Activated CD4-positive, alpha-beta memory T cell treated with anti-CD3 and anti-CD28 coated beads, Interleukin-2, amount 10 ng/mL, durations not matched to agents 7 days and 5 days (primary cell): ENCODE measurements at regions not wholly inside any gene's neighbourhood (a gene's known extent, or its start where the extent isn't known, plus 50 kb on each side); places are given as distances from the start of the nearest gene placed in this dataset.

Experiments
- CTCF ChIA-PET: fragments of 350-600 bp; sonication (Branson Sonifier 250); formaldehyde crosslinking; loops from one replicate; lab custom pipeline; 2021; ENCODE audit warnings: antibody characterized with exemption, inconsistent platforms; lab: Charles Lee
- POLR2A ChIA-PET: fragments of 350-600 bp; sonication (Branson Sonifier 250); formaldehyde crosslinking; loops from one replicate; lab custom pipeline; 2021; ENCODE audit warnings: antibody characterized with exemption; lab: Charles Lee
- DNase-seq: peaks from one replicate; pipeline ENCODE4 v3.0.0-alpha.2; 2020
- H3K27ac Mint-ChIP-seq: one replicate; pipeline ENCODE4 v1.8.0; 2021; ENCODE audit warnings: mild to moderate bottlenecking, mixed read lengths
- H3K27me3 Mint-ChIP-seq: one replicate; pipeline ENCODE4 v1.8.0; 2021; ENCODE audit warnings: mixed read lengths
- H3K36me3 Mint-ChIP-seq: one replicate; pipeline ENCODE4 v1.8.0; 2021; ENCODE audit warnings: low read depth, mixed read lengths
- H3K4me1 Mint-ChIP-seq: one replicate; pipeline ENCODE4 v1.8.0; 2021; ENCODE audit warnings: mixed read lengths
- H3K4me3 Mint-ChIP-seq: one replicate; pipeline ENCODE4 v1.8.0; 2021; ENCODE audit warnings: mild to moderate bottlenecking, mixed read lengths
- H3K9me3 Mint-ChIP-seq: one replicate; pipeline ENCODE4 v1.8.0; 2021; ENCODE audit warnings: mixed read lengths

GRCh38 chr2:9123069-9123468, 83.5 kb upstream of the ASAP2 start:
- POLR2A ChIA-PET = no interaction called here
- Mint-ChIP-seq H3K4me3 (no peak overlapping the region), H3K9me3 (no peaks in the 10 kb centered on the region), H3K27ac (no peak overlapping the region), H3K27me3 (no peaks in the 10 kb centered on the region), H3K4me1 (no peaks in the 10 kb centered on the region), H3K36me3 (no peaks in the 10 kb centered on the region)
- no peak for DNase-seq
- CTCF ChIA-PET = no interaction called here

DNA sequence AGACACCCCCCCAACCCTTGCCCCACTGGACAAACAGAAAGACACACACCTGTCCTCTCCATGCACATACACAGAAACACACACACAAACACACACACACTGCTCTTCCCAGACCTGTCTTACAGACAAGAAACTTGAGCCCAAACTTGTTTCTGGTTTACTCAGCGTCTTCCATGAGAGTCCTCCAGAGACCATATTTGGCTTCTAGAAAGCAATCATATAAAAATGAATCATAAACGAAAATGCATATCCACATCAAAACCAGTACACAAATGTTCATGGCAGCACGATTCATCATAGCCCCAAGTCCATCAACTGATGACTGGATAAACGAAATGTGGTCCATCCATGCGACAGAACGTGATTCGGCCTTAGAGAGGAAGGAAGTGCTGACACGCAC, 84.2 kb upstream of the ASAP2 start:
- no peaks in the 10 kb centered on the region for H3K36me3 Mint-ChIP-seq
- H3K4me3 Mint-ChIP-seq = no peak overlapping the region
- DNase-seq = no peak
- H3K4me1 Mint-ChIP-seq = no peaks in the 10 kb centered on the region
- CTCF ChIA-PET = no interaction called here
- no peak overlapping the region for H3K27ac Mint-ChIP-seq
- POLR2A ChIA-PET = no interaction called here
- H3K27me3 Mint-ChIP-seq = no peaks in the 10 kb centered on the region
- H3K9me3 Mint-ChIP-seq = no peaks in the 10 kb centered on the region

DNA sequence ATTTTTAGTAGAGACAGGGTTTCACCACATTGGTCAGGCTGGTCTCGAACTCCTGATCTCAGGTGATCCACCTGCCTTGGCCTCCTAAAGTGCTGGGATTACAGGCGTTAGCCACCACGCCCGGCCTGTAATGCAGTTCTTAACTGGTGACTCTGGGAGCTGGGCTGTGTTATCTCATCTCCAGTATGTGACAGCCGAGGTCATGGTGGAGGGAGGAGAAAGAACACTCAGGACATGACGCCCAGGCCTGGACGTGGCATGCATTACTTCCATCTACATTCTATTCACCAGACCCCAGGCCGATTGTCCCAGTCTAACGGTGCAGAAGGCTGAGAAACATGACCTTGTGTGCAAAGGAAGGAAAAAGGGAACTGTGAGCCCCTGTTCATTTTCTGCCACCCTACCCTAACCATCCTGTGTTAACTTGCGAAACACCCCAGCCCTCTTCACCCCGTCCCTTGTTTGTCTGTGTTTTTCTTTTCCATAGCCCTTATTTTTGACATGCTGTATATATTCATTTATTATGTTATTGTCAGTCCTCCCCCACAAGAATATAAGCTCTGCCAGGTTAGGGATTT, 88.1 kb upstream of the ASAP2 start:
- Mint-ChIP-seq H3K27ac (no peak overlapping the region), H3K4me3 (no peak overlapping the region), H3K36me3 (no peaks in the 10 kb centered on the region), H3K9me3 (no peaks in the 10 kb centered on the region), H3K27me3 (peaks cover 3% of the 10 kb centered on the region), H3K4me1 (no peaks in the 10 kb centered on the region)
- DNase-seq = no peak
- ChIA-PET CTCF (no interaction called here), POLR2A (no interaction called here)

GRCh38 chr2:9115229-9115628, 91.4 kb upstream of the ASAP2 start:
- no peaks in the 10 kb centered on the region for H3K4me1 Mint-ChIP-seq
- no peaks in the 10 kb centered on the region for H3K36me3 Mint-ChIP-seq
- no peak overlapping the region for H3K27ac Mint-ChIP-seq
- POLR2A ChIA-PET = no interaction called here
- no peak overlapping the region for H3K4me3 Mint-ChIP-seq
- CTCF ChIA-PET = no interaction called here
- peaks cover 3% of the 10 kb centered on the region for H3K27me3 Mint-ChIP-seq
- no peaks in the 10 kb centered on the region for H3K9me3 Mint-ChIP-seq
- no peak for DNase-seq

DNA sequence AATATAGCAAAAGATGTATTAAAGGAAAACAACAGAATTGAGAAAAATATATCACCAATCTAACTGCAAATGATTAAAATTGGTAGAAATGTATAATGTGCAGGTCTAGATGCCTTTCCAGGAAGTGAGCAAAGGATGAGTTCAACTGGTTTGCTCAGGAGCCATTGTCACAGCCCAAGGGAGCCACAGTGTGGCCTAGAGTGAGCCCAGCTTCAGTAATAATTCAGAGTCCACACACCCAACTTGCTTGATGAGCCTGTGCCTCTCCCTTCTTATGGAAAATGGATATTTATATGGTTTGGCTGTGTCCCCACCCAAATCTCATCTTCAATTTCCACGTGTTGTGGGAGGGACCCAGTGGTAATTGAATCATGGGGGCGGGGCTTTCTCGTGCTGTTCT, 92.2 kb upstream of the ASAP2 start:
- POLR2A ChIA-PET = no interaction called here
- Mint-ChIP-seq H3K36me3 (no peaks in the 10 kb centered on the region), H3K27me3 (peaks cover 3% of the 10 kb centered on the region), H3K27ac (no peak overlapping the region), H3K4me1 (no peaks in the 10 kb centered on the region), H3K4me3 (no peak overlapping the region), H3K9me3 (no peaks in the 10 kb centered on the region)
- CTCF ChIA-PET = interaction anchor here (1.5 kb wide), 1 partner anchor 241 kb away, joined by 5 read pairs; no protein-coding TSS in a partner anchor
- DNase-seq = no peak

DNA sequence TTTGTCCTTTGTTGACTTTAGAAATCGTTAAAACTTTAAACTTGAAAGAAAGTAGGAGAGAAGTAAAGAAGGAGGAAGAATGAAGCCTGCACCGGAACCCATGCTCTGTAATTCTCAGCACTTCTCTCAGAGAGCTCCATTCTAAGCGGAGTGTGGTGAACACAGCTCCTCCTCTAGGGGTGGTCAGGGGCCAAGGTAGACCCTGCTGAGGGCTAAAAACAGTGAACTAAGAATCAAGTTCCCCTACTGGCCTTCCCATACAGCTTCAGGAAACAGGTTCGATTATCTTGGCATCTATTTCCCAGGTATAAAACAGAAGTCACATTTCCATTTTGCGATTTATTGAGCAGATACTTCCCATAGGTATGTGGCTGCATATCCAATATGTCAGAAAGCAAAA, 92.7 kb upstream of the ASAP2 start:
- H3K4me1 Mint-ChIP-seq = no peaks in the 10 kb centered on the region
- H3K36me3 Mint-ChIP-seq = no peaks in the 10 kb centered on the region
- DNase-seq = no peak
- H3K9me3 Mint-ChIP-seq = no peaks in the 10 kb centered on the region
- CTCF ChIA-PET = interaction anchor here (0.7 to 1.5 kb wide), 2 partner anchors 12 to 240 kb away, joined by 4 to 5 read pairs; no protein-coding TSS in a partner anchor
- no peak overlapping the region for H3K27ac Mint-ChIP-seq
- POLR2A ChIA-PET = no interaction called here
- H3K4me3 Mint-ChIP-seq = no peak overlapping the region
- peaks cover 3% of the 10 kb centered on the region for H3K27me3 Mint-ChIP-seq

DNA sequence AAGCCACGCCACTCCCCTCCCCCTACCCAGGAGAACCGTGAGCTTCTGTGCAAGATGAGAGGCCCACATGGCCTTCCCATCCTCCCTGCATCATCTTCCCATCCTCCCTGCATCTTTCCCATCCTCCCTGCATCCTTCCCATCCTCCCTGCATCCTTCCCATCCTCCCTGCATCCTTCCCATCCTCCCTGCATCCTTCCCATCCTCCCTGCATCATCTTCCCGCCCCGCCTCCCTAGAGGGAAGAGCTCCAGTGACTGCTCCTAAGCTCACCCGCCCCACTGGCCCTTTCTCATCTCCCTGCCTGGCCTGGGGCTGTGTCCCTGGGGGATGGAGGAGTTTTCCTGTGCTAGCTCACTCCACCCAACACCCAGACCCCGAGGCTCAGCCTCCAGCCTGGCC, 93.3 kb upstream of the ASAP2 start:
- no peak for DNase-seq
- no peak overlapping the region for H3K4me3 Mint-ChIP-seq
- no peaks in the 10 kb centered on the region for H3K36me3 Mint-ChIP-seq
- no peaks in the 10 kb centered on the region for H3K4me1 Mint-ChIP-seq
- H3K27me3 Mint-ChIP-seq = peaks cover 3% of the 10 kb centered on the region
- no peaks in the 10 kb centered on the region for H3K9me3 Mint-ChIP-seq
- no peak overlapping the region for H3K27ac Mint-ChIP-seq
- CTCF ChIA-PET = interaction anchor here (0.7 to 1.5 kb wide), 2 partner anchors 11 to 240 kb away, joined by 4 to 5 read pairs; no protein-coding TSS in a partner anchor
- POLR2A ChIA-PET = no interaction called here

DNA sequence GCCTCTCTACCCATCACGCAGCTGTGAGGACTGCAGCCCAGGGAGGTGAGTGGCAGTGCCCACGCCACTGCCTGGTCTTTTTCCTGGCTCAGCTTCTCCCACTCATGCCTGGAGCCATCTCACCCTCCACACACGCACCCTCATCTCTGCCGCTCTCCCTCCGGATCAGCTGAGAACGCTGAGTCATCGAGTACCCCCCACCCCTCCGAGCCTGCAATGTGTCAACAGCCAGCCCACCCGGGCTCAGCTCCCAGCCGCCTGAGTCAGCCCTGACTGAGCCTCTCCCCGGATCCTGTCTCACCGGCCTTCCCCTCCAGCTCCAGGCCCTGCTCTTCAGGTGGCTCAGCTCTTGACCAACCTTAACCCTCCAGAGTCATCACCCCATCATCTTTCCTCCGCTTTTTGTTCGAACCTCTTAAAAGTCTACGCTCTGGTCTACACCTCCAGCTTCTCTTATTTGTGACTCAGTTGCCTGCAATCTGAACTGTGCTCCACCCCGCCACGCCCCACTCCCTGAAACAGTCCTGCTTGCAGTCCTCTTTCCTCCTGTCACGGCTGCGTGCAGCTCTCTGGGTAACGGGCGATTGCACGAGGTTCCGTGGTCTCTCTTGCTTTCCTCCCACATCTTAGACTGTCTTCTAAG, 94.4 kb upstream of the ASAP2 start:
- POLR2A ChIA-PET = no interaction called here
- Mint-ChIP-seq H3K4me1 (no peaks in the 10 kb centered on the region), H3K9me3 (no peaks in the 10 kb centered on the region), H3K4me3 (no peak overlapping the region), H3K27ac (no peak overlapping the region), H3K27me3 (peaks cover 3% of the 10 kb centered on the region), H3K36me3 (no peaks in the 10 kb centered on the region)
- no peak for DNase-seq
- CTCF ChIA-PET = interaction anchor here (0.7 kb wide), 1 partner anchor 1767 kb away, joined by 3 read pairs; no protein-coding TSS in a partner anchor

DNA sequence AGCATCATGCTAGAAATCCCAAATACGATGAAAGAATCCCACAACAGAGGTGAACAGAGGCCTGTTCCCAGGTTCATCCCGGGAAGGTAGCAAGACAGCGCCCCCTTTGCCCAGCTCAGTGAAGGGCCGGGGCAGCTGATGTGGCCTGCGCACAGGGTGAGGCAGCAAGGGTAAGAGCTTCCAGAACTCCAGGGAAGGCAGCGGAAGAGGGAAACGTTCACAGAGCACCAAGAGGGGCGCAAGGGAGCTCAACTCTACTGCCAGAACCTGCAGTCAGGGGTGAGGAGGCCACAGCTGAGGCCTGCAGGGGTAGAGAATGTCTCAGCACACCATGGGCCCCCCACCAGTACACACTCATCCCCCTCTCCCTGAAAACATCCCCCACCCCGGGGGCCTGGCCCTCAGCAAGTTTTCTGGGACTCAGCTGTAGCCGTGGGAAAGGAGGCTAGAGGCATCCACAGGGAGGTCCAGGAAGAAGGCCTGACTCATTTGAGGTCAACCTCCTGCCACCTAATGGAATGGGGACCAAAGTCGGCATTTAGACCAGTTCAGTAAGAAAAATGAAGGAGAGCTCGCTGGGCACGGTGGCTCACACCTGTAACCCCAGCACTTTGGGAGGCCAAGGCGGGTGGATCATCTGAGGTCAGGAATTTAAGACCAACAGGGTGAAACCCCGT, 95.6 kb upstream of the ASAP2 start:
- ChIA-PET CTCF (interaction anchor here (0.5 kb wide), 1 partner anchor 429 kb away, joined by 3 read pairs; no protein-coding TSS in a partner anchor), POLR2A (no interaction called here)
- H3K4me1 Mint-ChIP-seq = no peaks in the 10 kb centered on the region
- H3K27ac Mint-ChIP-seq = no peak overlapping the region
- H3K9me3 Mint-ChIP-seq = no peaks in the 10 kb centered on the region
- DNase-seq = no peak
- no peak overlapping the region for H3K4me3 Mint-ChIP-seq
- no peaks in the 10 kb centered on the region for H3K36me3 Mint-ChIP-seq
- peaks cover 3% of the 10 kb centered on the region for H3K27me3 Mint-ChIP-seq

DNA sequence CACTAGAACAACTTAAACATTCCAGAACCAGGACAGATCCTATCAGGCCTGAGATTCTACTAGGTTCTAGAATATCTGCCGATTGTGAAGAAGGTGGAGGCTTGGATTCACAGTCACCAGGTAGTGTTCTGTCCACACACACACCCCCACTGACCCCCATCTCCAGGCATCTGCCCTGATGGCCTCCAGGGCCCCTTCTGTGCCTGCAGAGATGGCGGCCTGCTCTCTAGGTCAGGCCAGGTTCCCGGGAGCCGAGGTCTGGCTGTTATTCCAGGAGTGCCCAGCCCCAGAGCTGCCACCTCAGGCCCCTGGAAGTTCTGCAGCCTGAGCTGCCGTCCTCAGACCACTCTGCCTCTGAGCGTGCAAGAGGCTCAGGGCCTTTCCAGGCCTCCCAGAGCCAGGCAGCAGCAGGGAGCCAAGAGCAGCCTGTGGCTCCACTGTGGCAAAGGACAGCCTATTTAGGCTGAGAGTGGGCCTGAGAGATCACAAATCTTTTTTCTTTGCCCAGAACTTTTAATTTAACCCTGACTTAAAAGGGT, 96.2 kb upstream of the ASAP2 start:
- H3K27ac Mint-ChIP-seq = no peak overlapping the region
- DNase-seq = no peak
- no peaks in the 10 kb centered on the region for H3K4me1 Mint-ChIP-seq
- no peaks in the 10 kb centered on the region for H3K9me3 Mint-ChIP-seq
- ChIA-PET POLR2A (no interaction called here), CTCF (interaction anchor here (0.5 kb wide), 1 partner anchor 428 kb away, joined by 3 read pairs; no protein-coding TSS in a partner anchor)
- H3K36me3 Mint-ChIP-seq = no peaks in the 10 kb centered on the region
- H3K4me3 Mint-ChIP-seq = no peak overlapping the region
- H3K27me3 Mint-ChIP-seq = peaks cover 3% of the 10 kb centered on the region

DNA sequence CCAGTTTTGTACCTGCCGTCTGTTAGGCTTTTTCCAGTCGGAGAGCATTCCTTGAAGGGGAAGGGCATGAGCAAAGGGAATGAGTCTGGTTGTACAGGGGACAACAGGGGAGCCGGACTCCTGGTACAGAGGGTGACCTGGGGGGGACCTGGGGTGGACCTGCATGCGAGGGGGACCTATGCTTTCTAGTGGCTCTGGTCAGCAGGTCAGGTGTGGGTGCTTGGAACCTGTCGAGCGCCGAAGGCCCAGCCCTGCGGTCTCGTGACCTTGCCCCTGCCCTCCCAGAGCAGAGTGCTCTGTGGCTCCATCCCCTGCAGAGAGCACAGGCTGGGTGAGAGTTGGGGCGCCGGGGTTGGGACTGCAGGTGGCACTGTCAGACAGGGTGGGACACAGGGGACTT, 96.7 kb upstream of the ASAP2 start:
- Mint-ChIP-seq H3K36me3 (no peaks in the 10 kb centered on the region), H3K4me1 (no peaks in the 10 kb centered on the region), H3K9me3 (no peaks in the 10 kb centered on the region), H3K4me3 (no peak overlapping the region), H3K27me3 (peaks cover 2% of the 10 kb centered on the region), H3K27ac (no peak overlapping the region)
- ChIA-PET POLR2A (no interaction called here), CTCF (no interaction called here)
- DNase-seq = no peak

DNA sequence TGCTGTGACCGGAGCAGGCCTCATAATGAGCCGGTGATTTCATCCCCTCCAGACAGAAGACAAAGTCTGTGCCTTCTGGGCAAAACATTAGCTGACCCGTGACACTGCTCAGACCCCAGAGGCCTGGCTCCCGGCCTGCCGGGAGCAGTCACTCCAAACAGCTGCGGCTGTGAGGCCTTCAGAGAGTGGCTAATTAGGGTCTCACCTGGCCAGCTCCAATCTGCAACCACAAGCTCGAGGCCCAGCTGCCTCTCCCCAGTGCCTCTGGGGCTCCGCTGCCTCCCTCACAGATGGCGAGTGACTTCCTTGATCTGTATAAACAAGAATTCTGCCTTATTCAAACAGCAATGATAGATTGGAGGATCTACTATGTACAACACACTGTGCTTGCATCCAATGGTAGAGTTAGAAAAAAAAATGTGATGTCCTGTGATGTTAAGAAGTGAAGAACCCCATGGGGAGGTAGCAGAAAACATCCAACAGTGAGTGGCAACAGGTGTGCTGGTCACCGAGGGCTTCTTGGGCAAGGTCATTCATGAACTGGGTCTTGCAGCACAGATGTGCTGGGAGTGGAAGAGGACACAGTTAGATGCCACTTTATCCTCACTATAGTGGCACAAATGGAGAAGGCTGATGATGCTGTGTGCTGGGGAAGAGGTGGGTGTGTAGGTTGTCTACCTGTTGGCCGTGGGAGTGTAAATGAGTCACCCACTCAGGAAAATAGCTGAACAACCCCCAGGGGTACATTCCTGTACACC, 98.2 kb upstream of the ASAP2 start:
- CTCF ChIA-PET = no interaction called here
- DNase-seq = no peak
- no peaks in the 10 kb centered on the region for H3K4me1 Mint-ChIP-seq
- no peak overlapping the region for H3K27ac Mint-ChIP-seq
- H3K4me3 Mint-ChIP-seq = no peak overlapping the region
- H3K9me3 Mint-ChIP-seq = no peaks in the 10 kb centered on the region
- no peaks in the 10 kb centered on the region for H3K27me3 Mint-ChIP-seq
- POLR2A ChIA-PET = interaction anchor here (0.8 kb wide), 1 partner anchor 248 kb away, joined by 3 read pairs; no protein-coding TSS in a partner anchor
- no peaks in the 10 kb centered on the region for H3K36me3 Mint-ChIP-seq
